Nephron progenitor cell (in vitro differentiated cells): ENCODE measurements at regions not wholly inside any gene's neighbourhood (a gene's known extent, or its start where the extent isn't known, plus 50 kb on each side); places are given as distances from the start of the nearest gene placed in this dataset.
"Not testable (repeated sequence)": the region's sequence is repeated elsewhere in the genome, so short reads cannot be mapped to it uniquely, and the experiment has no call there.

Experiments used
- DNase-seq: peaks from one replicate; pipeline ENCODE4 v3.0.0; 2021
- H3K27ac Mint-ChIP-seq: 2 replicates; pipeline ENCODE4 v1.8.0; 2021; ENCODE audit warnings: mild to moderate bottlenecking, moderate library complexity, mixed read lengths
- H3K27me3 Mint-ChIP-seq: 2 replicates; pipeline ENCODE4 v1.8.0; 2021; ENCODE audit warnings: mild to moderate bottlenecking, low read depth, mixed read lengths; ENCODE audit not compliant: poor library complexity
- H3K36me3 Mint-ChIP-seq: 2 replicates; pipeline ENCODE4 v1.8.0; 2021; ENCODE audit warnings: low read depth, mixed read lengths
- H3K4me1 Mint-ChIP-seq: 2 replicates; pipeline ENCODE4 v1.8.0; 2021; ENCODE audit warnings: mixed read lengths
- H3K4me3 Mint-ChIP-seq: 2 replicates; pipeline ENCODE4 v1.8.0; 2021; ENCODE audit warnings: mild to moderate bottlenecking, moderate library complexity, mixed read lengths
- H3K9me3 Mint-ChIP-seq: 2 replicates; pipeline ENCODE4 v1.8.0; 2021; ENCODE audit warnings: mild to moderate bottlenecking, moderate library complexity, mixed read lengths
- TF ChIP-seq, protein P1 (sequence below): fragments of 200-600 bp; sonication (generic); IDR thresholded peaks from 2 replicates; pipeline ENCODE4 v1.5.0; 2021; ENCODE audit warnings: antibody characterized with exemption

- TF ChIP-seq, protein P1, sequence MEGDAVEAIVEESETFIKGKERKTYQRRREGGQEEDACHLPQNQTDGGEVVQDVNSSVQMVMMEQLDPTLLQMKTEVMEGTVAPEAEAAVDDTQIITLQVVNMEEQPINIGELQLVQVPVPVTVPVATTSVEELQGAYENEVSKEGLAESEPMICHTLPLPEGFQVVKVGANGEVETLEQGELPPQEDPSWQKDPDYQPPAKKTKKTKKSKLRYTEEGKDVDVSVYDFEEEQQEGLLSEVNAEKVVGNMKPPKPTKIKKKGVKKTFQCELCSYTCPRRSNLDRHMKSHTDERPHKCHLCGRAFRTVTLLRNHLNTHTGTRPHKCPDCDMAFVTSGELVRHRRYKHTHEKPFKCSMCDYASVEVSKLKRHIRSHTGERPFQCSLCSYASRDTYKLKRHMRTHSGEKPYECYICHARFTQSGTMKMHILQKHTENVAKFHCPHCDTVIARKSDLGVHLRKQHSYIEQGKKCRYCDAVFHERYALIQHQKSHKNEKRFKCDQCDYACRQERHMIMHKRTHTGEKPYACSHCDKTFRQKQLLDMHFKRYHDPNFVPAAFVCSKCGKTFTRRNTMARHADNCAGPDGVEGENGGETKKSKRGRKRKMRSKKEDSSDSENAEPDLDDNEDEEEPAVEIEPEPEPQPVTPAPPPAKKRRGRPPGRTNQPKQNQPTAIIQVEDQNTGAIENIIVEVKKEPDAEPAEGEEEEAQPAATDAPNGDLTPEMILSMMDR: no peak
- no peak overlapping the region for H3K27ac Mint-ChIP-seq
- H3K4me1 Mint-ChIP-seq: no peaks in the 10 kb centered on the region
- no peak for DNase-seq
- no peak overlapping the region for H3K4me3 Mint-ChIP-seq
- no peaks in the 10 kb centered on the region for H3K36me3 Mint-ChIP-seq
- H3K9me3 Mint-ChIP-seq: peaks cover 11% of the 10 kb centered on the region
- peaks cover 8% of the 10 kb centered on the region for H3K27me3 Mint-ChIP-seq
Measured at GRCh38 chr18:71371951-71372605, 1083.2 kb downstream of the SOCS6 start.

DNA sequence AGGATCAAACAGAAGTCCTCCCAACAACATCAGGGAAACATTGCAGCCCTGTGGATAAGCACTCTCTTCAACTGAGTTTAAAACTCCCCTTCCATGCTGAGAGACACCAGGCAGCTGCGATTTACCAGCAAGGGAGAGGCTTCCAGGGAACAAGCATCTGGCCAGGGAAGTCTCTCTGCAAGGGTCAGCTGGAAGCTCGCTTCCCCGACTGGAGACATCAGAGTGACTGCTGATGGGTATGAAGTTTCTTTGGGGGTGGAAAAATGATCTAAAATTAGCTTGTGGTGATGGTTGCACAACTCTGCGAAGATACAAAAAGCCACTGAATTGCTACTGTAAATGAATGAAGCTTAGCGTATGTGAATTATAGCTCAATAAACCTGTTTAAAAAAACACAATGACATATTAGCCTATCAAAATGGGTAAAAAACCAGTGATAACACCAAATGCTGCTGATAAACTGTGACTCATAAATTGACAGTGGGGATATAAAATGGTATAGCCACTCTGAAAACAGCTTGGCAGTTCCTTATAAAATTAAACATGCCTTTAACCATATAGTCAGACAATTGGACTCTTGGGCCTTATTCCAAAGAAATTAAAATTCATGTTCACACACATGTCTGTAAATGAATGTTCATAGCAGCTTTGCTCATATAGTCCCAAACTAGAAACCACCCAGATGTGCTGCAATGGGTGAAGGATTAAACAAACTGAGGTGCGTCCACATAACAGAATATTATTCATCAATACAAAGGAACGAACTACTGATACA is 1082.0 kb downstream of the SOCS6 start:
- no peak overlapping the region for H3K4me3 Mint-ChIP-seq
- DNase-seq: no peak
- TF ChIP-seq, protein P1: no peak

DNA sequence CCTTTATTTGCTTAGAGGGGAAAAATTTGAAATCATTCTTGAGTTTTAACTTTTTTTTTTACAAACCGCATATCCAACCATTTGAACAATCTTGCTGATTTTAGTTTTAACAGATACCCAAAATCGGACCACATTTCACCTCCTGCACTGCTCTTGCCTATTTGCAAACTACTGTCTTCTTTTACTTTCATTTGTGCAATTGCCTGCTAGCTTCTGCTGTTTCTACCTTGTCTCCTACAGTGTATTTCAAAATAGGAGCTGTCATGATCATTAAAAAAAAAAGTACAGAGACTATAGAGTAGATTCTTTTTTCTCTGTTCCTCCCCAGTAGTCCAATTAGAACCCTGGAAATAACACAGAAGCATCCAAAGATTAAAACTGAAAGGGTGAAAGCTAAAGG is 1081.2 kb downstream of the SOCS6 start:
- TF ChIP-seq, protein P1: no peak
- H3K36me3 Mint-ChIP-seq: no peaks in the 10 kb centered on the region
- H3K4me3 Mint-ChIP-seq: no peak overlapping the region
- no peaks in the 10 kb centered on the region for H3K4me1 Mint-ChIP-seq
- H3K9me3 Mint-ChIP-seq: peaks cover 27% of the 10 kb centered on the region
- no peak overlapping the region for H3K27ac Mint-ChIP-seq
- no peak for DNase-seq
- H3K27me3 Mint-ChIP-seq: peaks cover 8% of the 10 kb centered on the region

More for the DNA sequence above, 1082.0 kb downstream of the SOCS6 start:
- H3K27ac Mint-ChIP-seq: no peak overlapping the region
- H3K9me3 Mint-ChIP-seq: peaks cover 22% of the 10 kb centered on the region
- H3K4me1 Mint-ChIP-seq: no peaks in the 10 kb centered on the region
- peaks cover 8% of the 10 kb centered on the region for H3K27me3 Mint-ChIP-seq
- no peaks in the 10 kb centered on the region for H3K36me3 Mint-ChIP-seq

- Mint-ChIP-seq H3K4me3 (no peak overlapping the region), H3K36me3 (no peaks in the 10 kb centered on the region), H3K27ac (no peak overlapping the region), H3K9me3 (peaks cover 21% of the 10 kb centered on the region), H3K27me3 (no peaks in the 10 kb centered on the region), H3K4me1 (peaks cover 11% of the 10 kb centered on the region)
- no peak for DNase-seq
- TF ChIP-seq, protein P1: no peak
Measured at GRCh38 chr18:71362140-71362539, 1073.3 kb downstream of the SOCS6 start.

DNA sequence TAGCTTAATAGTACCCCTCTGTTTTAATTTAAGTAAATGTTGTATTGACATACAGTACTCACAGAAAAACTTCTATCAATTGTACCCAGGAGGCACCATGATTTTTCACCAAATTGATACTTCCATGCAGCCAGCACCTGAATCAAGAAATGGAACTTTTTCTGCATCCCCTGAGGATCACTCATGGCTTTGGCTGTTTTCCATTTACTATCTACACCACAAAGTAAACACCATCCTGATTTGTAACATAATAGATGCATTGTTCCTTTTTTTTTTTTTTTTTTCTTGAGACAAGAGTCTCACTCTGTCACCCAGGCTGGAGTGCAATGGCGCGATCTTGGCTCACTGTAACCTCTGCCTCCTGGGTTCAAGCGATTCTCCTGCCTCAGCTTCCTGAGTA is 1066.8 kb downstream of the SOCS6 start:
- H3K4me3 Mint-ChIP-seq, H3K36me3 Mint-ChIP-seq, H3K27ac Mint-ChIP-seq: not testable (repeated sequence)

GRCh38 chr18:71352618-71353017 is 1063.8 kb downstream of the SOCS6 start:
- Mint-ChIP-seq H3K4me3 (no peak overlapping the region), H3K4me1 (no peaks in the 10 kb centered on the region), H3K27ac (no peak overlapping the region), H3K27me3 (no peaks in the 10 kb centered on the region), H3K9me3 (no peaks in the 10 kb centered on the region), H3K36me3 (no peaks in the 10 kb centered on the region)
- TF ChIP-seq, protein P1: no peak
- DNase-seq: no peak

More for the DNA sequence above, 1066.8 kb downstream of the SOCS6 start:
- H3K27me3 Mint-ChIP-seq, H3K4me1 Mint-ChIP-seq, DNase-seq, H3K9me3 Mint-ChIP-seq: not testable (repeated sequence)
